GM13977 (cell line): ENCODE measurements at regions not wholly inside any gene's neighbourhood (a gene's known extent, or its start where the extent isn't known, plus 50 kb on each side); places are given as distances from the start of the nearest gene placed in this dataset.
"Not testable (repeated sequence)": the region's sequence is repeated elsewhere in the genome, so short reads cannot be mapped to it uniquely, and the experiment has no call there.

Experiments used
- DNase-seq: peaks from one replicate; pipeline ENCODE4 v3.0.0; 2012; ENCODE audit warnings: low spot score
- CTCF ChIP-seq: IDR thresholded peaks from 2 replicates; pipeline ENCODE4 v1.5.1; 2012; ENCODE audit warnings: mild to moderate bottlenecking, control low read depth; ENCODE audit not compliant: insufficient read depth; ENCODE audit errors: extremely low read depth, missing control alignments
- in situ Hi-C: fragments of 300-500 bp; cut with MboI; formaldehyde crosslinking; loops from one replicate; pipeline ENCODE4 v1.12.0; 2022; ENCODE audit warnings: low sequenced_read_pairs, low pct_unique_long_range_greater_than_20kb, mixed read lengths, inconsistent platforms; ENCODE audit not compliant: unreplicated experiment

DNA sequence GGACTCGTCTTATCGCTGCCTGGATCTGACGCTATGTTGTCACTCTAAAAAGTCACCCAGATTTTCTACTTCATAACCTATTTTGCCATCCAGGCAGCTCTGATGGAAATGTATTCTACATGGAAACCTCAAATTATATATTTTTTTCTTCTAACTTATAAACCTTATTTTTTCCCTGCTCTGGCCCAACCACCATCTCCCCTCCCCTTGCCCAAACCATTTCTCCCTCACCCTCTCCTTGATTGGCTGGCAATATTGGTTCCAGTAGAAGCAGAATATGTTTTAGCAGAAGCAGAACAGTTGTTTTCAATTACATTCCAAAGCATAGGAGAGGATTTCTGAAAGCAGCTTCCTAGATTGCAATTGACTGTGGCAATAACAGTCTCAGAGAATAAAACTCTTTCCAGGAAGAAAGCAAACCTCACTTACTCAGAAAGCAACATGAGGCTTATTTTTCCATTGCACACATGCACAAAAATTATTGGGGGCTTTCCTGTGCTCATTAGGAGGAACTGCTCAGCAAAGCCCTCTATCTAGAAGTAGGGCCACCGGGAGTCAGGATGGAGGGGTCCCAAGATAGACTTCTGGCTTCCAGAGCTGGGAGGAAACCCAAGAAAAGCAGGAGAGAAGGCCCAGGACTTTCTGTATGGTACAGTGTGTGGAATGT is 191.8 kb downstream of the ESM1 start:
- in situ Hi-C loops = no loop called here
- no peak for DNase-seq
- TF ChIP-seq CTCF = no peak

- in situ Hi-C loops = no loop called here
- DNase-seq = no peak
- no peak for TF ChIP-seq CTCF
Measured at GRCh38 chr5:54792611-54793404, 192.6 kb downstream of the ESM1 start.

DNA sequence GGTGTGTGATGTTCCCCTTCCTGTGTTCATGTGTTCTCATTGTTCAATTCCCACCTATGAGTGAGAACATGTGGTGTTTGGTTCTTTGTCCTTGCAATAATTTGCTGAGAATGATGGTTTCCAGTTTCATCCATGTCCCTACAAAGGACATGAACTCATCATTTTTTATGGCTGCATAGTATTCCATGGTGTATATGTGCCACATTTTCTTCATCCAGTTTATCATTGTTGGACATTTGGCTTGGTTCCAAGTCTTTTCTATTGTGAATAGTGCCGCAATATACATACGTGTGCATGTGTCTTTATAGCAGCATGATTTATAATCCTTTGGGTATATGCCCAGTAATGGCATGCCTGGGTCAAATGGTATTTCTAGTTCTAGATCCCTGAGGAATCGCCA is 197.5 kb downstream of the ESM1 start:
- in situ Hi-C loops, DNase-seq: not testable (repeated sequence)

DNA sequence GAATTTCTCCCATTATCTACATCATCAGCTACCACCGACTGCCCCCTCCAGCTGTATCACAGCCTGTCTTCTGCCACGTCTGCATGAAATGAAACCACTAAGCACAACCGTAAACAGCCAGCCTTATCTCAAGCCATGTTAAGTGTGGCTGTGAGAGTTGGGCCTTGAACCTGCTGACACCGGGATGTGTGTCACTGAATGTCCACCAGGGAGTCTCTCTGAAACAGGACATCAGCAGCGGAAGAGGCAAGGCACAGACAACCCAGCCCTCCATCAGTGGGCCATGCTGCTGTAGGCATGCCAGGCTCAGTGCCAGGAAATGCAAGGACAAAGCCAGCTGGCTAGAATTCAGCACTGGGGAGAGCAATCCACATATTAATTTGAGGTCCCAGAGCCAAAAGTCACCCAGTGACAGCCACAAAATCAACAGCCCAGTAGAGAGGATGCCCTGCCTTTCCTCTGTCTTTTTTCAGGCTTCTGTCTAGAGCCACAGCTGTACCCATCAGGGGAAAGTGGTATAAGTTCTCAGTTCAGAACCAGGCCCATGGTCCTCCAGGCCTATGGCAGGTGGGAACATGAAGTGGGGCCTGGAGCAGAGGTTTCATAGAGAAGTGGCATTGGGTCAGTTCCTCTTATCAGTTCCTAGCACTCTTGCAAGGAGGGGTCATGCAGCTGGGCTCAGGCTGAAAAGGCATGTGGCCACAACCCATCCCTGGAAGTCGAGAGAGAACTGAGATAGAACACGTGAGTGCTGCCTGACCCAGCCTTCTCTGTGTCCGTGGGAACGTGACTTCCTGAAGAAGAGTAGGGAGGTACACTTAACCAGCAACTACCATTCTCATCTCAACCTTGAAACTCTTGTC is 199.4 kb downstream of the ESM1 start:
- in situ Hi-C loops = no loop called here
- TF ChIP-seq CTCF = no peak
- DNase-seq = no peak

DNA sequence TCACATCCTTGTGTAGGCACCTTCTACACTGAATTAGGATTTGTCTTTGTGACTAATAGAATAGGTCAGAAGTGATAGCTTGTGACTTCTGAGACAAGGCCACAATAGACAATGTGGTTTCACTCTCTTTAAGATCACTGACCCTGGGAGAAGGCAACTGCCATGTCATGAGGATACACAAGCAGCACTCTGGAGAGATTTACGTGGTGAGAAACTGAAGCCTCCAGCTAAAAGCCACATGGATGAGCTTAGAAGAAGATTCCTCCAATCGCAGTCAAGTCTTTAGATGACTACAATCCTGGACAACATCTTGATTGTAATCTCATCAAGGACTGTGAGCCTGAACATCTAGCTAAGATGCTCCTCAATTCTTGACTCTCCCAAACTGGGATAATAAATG is 206.6 kb downstream of the ESM1 start:
- in situ Hi-C loops = no loop called here
- TF ChIP-seq CTCF = no peak
- DNase-seq = no peak

- no peak for DNase-seq
- no peak for TF ChIP-seq CTCF
- in situ Hi-C loops = no loop called here
Measured at GRCh38 chr5:54775645-54776044, 209.7 kb downstream of the ESM1 start.
